ENCODE measurements at regions not wholly inside any gene's neighbourhood (a gene's known extent, or its start where the extent isn't known, plus 50 kb on each side); places are given as distances from the start of the nearest gene placed in this dataset.

DNA sequence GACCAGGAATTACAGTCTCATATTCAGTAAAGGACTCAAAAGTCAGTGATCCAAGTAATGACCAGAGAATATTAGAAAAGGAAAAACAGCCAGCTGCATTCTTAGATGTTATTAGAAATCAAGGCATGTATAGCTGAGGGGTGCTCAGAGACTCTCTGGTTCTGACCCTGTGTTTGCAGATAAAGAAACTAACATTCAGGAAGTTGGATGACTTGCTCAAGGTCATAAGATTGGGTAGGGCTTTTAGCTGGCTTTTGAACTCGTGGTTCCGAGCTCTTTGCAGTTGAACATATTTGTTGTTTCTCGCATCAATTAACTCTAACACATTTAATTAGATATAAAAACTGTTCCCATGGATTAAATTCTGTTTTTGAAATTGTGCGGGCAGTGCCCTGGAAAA, 62.5 kb upstream of the ENPP6 start:
- TF ChIP-seq, protein P1, sequence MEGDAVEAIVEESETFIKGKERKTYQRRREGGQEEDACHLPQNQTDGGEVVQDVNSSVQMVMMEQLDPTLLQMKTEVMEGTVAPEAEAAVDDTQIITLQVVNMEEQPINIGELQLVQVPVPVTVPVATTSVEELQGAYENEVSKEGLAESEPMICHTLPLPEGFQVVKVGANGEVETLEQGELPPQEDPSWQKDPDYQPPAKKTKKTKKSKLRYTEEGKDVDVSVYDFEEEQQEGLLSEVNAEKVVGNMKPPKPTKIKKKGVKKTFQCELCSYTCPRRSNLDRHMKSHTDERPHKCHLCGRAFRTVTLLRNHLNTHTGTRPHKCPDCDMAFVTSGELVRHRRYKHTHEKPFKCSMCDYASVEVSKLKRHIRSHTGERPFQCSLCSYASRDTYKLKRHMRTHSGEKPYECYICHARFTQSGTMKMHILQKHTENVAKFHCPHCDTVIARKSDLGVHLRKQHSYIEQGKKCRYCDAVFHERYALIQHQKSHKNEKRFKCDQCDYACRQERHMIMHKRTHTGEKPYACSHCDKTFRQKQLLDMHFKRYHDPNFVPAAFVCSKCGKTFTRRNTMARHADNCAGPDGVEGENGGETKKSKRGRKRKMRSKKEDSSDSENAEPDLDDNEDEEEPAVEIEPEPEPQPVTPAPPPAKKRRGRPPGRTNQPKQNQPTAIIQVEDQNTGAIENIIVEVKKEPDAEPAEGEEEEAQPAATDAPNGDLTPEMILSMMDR (IDR thresholded peaks at IDR 0.05), result no peak
- TF ChIP-seq POLR2A (IDR thresholded peaks at IDR 0.05), result no peak
